HG02798 (cell line): ENCODE measurements at regions not wholly inside any gene's neighbourhood (a gene's known extent, or its start where the extent isn't known, plus 50 kb on each side); places are given as distances from the start of the nearest gene placed in this dataset.
"Not testable (repeated sequence)": the region's sequence is repeated elsewhere in the genome, so short reads cannot be mapped to it uniquely, and the experiment has no call there.

Source experiments
- ATAC-seq: cut with Tn5 transposase; IDR thresholded peaks from one replicate; pipeline ENCODE4 v1.9.1; 2021; ENCODE audit warnings: mild to moderate bottlenecking; ENCODE audit not compliant: unreplicated experiment, poor library complexity

DNA sequence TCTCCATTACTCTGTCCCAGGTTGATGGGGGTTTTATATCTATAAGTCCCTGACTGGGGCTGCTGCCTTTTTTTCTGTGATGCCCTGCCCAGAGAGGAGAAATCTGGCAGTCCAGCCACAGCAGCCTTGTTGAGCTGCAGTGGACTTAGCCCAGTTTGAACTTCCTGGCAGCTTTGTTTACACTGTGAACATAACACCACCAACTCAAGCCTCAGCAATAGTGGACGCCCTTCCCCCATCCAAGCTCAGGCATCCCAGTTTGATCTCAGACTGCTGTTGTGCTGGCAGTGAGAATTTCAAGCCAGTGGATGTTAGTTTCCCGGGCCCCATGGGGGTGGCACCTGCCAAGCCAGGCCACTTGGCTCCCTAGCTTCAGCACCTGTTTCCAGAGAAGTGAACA, 298.5 kb upstream of the KDM5D start:
- no peak for ATAC-seq

DNA sequence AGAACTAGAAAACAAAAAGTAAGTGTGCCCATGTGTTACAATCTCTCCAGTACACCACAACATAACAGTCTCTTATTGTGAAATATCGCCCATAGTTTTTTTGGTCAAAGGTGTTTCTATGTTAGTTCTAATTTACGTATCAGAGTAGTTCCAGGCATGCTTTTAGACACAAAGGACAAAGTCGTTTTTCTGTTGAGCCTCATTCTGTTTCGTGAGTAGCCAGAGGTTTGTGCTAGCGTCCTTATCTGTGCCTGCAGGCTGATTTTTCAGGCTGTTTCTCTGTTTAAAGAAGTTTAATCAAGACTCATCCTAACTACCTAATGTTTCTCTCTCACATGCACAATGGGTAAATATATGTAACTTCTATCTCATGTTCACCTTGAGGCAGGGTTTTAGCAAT, 281.1 kb upstream of the KDM5D start:
- ATAC-seq: no peak

DNA sequence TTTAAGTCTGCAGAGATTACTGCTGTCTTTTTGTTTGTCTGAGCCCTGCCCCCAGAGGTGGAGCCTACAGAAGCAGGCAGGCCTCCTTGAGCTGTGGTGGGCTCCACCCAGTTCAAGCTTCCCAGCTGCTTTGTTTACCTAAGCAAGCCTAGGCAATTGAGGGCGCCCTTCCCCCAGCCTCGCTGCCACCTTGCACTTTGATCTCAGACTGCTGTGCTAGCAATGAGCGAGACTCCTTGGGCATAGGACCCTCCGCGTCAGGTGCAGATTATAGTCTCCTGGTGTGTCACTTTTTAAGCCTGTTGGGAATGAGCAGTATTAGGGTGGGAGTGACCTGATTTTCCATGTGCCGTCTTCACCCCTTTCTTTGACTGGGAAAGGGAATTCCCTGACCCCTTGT, 248.9 kb upstream of the KDM5D start:
- not testable (repeated sequence) for ATAC-seq

DNA sequence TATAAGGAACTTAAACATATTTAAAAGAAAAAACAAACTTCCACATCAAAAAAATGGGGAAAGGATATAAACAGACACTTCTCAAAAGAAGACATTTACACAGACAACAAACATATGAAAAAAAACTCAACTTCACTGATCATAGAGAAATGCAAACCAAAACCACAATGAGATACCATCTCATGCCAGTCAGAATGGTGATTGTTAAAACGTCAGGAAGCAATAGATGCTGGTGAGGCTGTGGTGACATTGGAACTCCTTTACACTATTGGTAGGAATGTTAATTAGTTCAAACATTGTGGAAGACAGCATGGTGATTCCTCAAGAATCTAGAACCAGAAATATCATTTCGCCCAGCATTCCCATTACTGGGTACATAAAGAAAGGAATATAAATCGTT, 228.5 kb upstream of the KDM5D start:
- no peak for ATAC-seq

DNA sequence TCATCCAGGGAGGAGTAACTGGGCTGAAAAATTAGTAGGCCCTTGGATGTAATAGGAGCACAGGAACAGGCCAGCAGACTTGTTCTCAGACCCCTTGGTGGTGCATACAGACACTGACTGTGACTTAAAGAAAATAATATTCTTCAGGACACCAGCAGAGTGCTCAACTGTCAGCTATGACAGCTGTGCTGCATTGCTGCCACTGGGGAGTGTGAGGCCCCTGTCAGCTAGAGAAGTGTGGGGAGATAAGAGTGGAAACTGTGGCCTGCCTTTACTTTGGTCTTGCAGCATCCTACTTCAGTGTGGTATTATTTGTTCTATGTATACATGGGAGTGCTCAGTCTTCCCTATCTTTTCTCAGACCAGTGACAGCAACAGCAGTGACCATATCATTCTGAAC, 203.2 kb upstream of the KDM5D start:
- ATAC-seq: no peak

DNA sequence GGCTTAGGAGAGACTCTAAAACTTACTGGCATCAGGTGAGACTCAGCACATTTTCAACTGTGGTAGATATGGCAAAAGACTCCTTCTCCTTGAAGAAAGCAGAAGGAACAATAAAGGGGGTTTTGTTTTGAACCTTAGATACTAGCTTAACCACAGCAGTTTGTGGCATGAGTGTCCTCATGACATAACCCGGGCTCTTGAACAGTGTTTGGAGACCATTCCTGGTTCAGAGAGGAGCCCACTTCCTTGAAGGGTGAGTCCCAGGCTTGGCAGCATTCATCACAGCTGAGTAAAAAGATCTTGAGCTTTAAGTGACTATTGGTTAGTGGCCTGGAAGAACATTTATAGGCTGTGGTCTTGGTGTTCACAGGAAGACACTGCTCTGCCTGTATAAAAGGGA, 154.5 kb upstream of the KDM5D start:
- no peak for ATAC-seq

DNA sequence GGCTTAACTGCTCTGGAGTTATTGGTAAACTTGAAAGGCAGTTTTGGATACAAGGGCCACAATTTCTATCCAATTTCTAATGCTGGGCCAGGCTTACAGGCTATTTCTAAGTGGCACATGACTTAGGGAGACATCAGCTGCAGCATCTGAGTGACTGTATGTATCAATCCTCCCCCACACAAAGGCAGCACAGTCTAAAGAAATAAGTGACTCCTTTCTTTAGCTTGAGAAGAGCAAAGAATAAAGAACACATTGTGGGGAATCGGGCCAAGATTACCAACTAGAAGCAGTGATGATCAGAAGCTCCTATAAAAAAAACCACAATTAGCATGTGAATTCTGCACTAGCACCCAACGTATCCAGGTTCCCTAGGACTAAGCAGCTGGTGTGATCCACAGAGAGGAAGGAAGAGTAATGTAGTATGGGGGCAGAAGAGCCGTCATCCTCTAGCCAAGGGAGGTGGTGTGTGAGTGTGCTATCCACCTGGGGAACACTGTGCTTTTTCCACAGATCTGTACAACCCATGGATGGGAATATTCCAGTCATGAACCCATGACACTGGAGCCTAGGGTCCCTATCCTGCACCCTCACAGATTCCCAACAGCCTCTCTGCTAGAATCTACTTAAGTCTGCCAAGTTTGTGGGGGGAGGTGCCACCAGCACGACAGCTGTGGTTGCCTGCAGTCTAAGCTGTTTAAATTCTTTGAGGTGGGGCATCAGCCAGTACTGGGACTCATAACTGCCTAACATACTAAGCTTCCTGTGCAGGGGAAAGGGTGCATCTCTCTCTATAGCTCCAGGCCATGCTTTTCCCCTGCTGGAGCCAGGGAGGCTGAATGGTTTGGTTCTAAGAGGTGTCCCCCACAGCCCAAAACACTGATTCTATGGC, 147.8 kb upstream of the KDM5D start:
- ATAC-seq: no peak

DNA sequence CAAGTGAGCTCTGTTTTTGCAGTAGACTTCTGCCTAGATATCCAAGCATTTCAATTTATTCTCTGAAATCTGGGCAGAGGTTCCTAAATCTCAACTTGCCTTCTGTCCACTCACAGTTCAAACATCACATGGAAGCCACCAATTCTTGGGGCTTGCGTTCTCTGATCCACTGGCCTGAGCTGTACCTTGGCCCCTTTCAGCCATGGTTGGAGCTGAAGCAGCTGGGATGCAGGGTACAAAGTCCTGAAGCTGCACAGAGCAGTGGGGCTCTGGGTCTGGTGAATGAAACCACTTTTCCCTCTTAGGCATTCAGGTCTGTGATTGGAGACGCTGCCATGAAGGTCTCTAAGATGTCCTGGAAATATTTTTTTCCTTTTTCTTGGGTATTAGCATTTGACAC, 137.6 kb upstream of the KDM5D start:
- ATAC-seq: no peak

DNA sequence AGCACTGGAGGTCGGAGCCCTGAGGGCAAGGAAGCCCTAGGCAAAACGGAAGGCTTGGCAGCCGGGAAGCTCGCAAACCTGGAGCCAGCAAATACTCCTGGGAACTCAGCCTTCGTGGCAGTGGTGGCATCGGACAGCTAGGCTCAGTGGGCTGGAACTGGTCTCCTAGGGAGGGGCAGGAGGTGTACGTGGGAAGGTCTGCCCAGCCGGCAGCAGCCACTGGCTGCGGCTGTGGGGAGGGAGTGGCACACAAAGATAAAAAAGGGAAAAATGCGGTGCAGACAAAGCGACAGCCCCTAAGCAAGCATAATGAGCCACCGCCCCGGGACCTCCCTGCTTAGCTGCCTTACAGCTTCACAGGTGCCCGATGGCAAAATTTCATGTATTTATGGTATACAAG, 125.2 kb upstream of the KDM5D start:
- ATAC-seq: no peak

DNA sequence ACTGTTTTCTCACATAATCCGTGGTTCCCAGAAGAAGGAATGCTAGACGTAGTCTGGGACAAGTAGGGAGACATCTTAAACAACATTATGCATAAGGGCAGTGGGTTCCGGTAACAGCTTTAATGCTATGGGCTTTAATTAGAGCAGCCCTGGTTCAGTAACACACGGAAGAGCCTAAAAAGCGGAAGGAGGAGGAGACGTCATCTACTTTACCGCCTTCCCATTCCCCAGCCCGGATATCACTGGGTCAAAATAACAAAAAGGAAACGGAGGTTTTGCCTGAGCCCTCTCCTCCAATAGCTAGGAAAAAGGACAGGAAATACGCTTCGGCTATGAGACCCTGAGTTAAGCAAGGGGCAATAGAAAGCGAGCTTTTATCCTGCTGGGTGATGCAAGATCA, 124.8 kb upstream of the KDM5D start:
- ATAC-seq: no peak

DNA sequence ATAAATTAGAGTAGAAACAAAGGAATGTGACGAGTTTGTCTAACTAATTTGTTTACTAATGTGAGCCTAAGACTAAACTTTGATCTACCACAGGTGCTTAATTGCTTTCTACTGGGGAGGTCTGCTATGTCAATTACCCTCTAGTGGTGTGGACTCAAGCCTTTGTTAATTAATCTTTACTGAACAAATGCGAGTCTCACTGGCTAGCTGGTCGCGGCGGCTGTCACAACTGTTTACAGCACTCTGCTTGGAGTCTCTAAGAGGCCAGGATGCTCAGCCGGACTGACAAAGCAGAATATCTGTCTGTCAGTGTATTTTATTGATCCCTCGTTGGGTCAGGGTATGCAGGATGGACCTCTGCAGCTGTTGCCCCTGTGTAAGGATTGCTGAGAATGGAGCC, 124.1 kb upstream of the KDM5D start:
- ATAC-seq: no peak

DNA sequence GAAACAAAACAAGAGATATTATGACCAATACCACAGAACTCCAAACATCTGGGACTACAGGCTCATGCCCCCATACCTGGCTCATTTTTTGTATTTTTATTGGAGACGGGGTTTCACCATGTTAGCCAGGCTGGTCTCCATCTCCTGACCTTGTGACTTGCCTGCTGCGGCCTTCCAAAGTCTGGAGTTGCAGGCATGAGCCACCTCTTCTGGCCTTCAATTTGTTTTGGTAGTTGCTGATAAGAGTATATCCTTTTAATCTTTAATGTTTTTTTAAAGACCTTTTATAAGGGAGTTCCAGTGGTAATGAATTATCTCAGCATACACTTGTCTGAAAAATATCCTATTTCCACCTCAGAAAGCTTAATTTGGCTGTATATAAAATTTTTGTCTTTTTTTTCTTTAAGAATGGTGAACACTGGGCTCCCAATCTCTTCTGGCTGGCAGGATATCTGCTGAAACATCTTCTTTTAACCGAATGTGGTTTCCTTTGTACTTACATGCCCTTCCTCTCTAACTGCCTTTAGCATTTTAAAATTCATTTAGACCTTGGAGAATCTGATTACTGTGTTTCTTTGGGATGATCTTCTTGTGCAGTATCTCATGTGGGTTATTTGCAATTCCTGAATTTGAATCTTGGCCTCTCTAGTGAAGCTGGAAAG, 112.1 kb upstream of the KDM5D start:
- no peak for ATAC-seq

DNA sequence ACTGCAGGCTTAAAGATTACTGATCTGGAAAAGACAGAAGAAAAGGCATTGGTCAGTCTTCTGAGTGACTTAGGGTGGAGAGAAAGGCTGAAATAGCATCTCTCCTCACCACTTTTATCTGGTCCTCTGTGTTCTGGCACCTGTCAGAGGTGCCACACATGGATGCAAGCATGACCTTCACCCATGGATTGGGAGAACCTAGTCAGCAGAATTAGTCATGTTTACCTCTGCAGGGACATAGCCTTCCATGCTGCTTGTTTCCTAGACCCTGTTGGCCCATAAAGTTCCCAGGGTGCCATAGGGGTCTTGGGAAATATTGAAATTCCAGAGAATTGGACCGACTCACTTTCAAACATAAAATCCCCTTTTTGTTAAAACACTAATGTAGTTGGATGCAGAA, 98.4 kb upstream of the KDM5D start:
- no peak for ATAC-seq

DNA sequence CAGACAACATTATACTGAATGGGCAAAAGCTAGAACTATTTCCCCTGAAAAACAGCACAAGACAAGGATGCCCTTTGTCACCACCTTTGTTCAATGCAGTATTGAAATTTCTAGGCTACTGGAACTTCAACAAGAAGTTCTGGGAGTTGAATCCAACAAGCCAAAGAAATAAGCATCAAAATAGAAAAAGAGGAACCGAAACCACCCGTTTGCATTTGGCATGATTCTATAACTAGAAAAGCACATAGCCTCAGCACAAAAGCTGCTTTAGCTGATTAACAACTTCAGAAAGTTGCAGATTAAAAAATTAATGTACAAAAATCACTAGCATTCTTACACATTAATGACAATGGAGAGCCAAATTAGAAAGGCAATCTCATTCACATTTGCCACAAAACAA, 79.6 kb upstream of the KDM5D start:
- ATAC-seq: peak; percentile 39

DNA sequence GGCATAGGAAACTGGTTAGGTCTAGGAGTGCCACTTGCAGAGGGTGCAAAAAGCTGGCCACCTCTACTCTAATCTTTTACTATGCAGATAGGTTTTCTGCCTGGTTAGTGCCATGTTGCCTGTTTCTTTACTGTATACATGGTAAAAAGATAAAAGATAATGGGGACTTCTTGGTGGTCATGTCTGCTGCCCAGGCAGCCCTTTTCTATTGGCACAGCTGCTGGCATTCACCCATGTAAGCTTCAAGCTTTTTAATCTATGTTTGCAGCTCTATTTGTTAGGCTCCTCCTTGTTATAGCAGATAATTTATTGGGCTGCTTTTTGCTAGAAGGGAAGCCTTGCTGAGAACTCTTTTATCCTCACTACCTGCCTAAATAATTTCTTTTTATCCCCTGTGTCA, 74.0 kb upstream of the KDM5D start:
- ATAC-seq: no peak

DNA sequence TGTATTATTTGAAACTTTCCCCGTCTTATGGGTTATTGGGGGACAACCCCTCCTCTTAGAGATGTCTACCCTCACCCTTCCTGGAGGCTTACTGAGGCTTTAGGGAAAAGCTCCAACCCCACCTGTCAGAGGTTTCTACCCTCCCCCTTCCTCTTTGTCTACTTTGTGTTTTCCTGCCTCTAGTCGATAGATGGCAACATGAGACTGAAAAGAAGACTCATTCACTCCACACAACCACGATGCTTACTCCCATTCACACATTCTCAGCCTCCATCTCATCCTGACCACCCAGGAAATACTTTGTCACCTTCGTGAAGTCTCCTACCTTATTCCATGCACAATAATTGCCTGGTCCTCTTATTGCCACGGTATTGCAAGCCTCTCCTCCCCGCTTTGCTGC, 72.4 kb upstream of the KDM5D start:
- no peak for ATAC-seq

DNA sequence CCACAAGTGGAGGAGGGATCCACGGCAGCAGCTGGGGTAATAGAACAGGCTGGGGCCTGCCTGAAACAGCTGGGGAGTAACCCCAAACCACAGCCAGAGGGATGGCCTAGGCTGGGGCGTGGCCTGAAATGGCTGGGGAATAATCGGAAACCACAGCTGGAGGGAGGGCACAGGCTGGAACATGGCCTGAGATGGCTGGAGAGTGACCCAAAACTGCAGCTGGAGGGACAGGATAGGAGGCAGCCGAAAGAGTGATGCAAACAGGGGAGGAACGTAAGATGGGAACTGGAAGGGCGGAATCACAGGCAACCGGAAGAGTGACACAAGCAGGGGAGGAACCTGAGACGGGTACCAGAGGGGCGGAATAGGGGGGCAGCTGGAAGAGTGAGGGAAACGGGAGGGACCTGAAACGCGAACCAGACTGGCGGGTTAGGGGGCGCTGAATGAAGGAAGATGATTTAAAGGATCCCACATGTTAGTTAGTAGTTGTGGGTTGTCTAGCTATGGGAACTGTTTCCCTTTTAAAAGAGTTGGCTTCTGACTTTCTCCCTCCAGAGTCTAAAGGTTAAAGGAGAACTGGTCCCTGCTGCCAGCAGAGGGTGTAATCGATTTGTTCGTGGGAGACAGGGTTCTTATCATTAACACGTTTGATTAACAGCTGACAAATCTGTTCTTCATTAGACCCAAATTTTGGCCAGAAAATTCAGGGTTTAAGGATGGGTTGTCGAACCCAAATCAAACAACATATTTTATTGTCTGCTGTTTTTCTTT, 71.7 kb upstream of the KDM5D start:
- no peak for ATAC-seq
